ENCODE measurements at regions not wholly inside any gene's neighbourhood (a gene's known extent, or its start where the extent isn't known, plus 50 kb on each side); places are given as distances from the start of the nearest gene placed in this dataset.

- TF ChIP-seq CTCF (IDR thresholded peaks at IDR 0.05; ENCODE audit: low read length) (peak; percentile 59), EZH2 (IDR thresholded peaks at IDR 0.05; ENCODE audit: borderline replicate concordance, low read length) (no peak)
Observed at GRCh38 chr5:158013939-158014338, 155.0 kb upstream of the CLINT1 start.
